H9 (cell line): ENCODE measurements at regions not wholly inside any gene's neighbourhood (a gene's known extent, or its start where the extent isn't known, plus 50 kb on each side); places are given as distances from the start of the nearest gene placed in this dataset.

Source experiments
- DNase-seq: peaks from one replicate; pipeline ENCODE4 v3.0.0-alpha.2; 2017
- H2AFZ ChIP-seq: one replicate; pipeline ENCODE4 v1.6.1; 2013; ENCODE audit warnings: mild to moderate bottlenecking, low read length, control low read depth, moderate library complexity
- H2AK5ac ChIP-seq: 2 replicates; pipeline ENCODE4 v1.6.1; 2013; ENCODE audit warnings: low read length, control low read depth, mixed read lengths; ENCODE audit not compliant: insufficient read length
- H2BK120ac ChIP-seq: one replicate; pipeline ENCODE4 v1.6.1; 2013; ENCODE audit warnings: low read depth, mild to moderate bottlenecking, low read length, control low read depth, inconsistent platforms; ENCODE audit not compliant: poor library complexity, severe bottlenecking
- H2BK12ac ChIP-seq: 2 replicates; pipeline ENCODE4 v1.6.1; 2013; ENCODE audit warnings: low read length, control low read depth, mixed read lengths, low read depth; ENCODE audit not compliant: insufficient read length
- H2BK15ac ChIP-seq: 2 replicates; pipeline ENCODE4 v1.6.1; 2013; ENCODE audit warnings: low read depth, low read length, control low read depth
- H2BK20ac ChIP-seq: one replicate; pipeline ENCODE4 v1.6.1; 2013; ENCODE audit warnings: low read depth, mild to moderate bottlenecking, low read length, control low read depth, inconsistent platforms; ENCODE audit not compliant: poor library complexity, severe bottlenecking
- H2BK5ac ChIP-seq: 2 replicates; pipeline ENCODE4 v1.6.1; 2013; ENCODE audit warnings: low read length, control low read depth, mixed read lengths; ENCODE audit not compliant: insufficient read length
- H3K14ac ChIP-seq: 2 replicates; pipeline ENCODE4 v1.6.1; 2013; ENCODE audit warnings: low read length, control low read depth; ENCODE audit not compliant: insufficient read depth
- H3K18ac ChIP-seq: 2 replicates; pipeline ENCODE4 v1.6.1; 2013; ENCODE audit warnings: low read depth, mild to moderate bottlenecking, mixed read lengths, low read length, control low read depth; ENCODE audit not compliant: insufficient read length
- H3K23ac ChIP-seq: 2 replicates; pipeline ENCODE4 v1.6.1; 2013; ENCODE audit warnings: low read length, control low read depth, mixed read lengths, low read depth; ENCODE audit not compliant: insufficient read length
- H3K23me2 ChIP-seq: 2 replicates; pipeline ENCODE4 v1.6.1; 2013; ENCODE audit warnings: low read depth, mild to moderate bottlenecking, mixed read lengths, low read length, control low read depth; ENCODE audit not compliant: insufficient read length, poor library complexity, severe bottlenecking
- H3K27ac ChIP-seq: 2 replicates; pipeline ENCODE4 v1.5.1; 2013; ENCODE audit warnings: low read length, control low read depth, mixed read lengths, low read depth; ENCODE audit not compliant: insufficient read length
- H3K27me3 ChIP-seq: 2 replicates; pipeline ENCODE4 v1.6.1; 2013; ENCODE audit warnings: low read length, control low read depth, inconsistent platforms; ENCODE audit not compliant: insufficient read depth
- H3K4ac ChIP-seq: 2 replicates; pipeline ENCODE4 v1.6.1; 2013; ENCODE audit warnings: low read depth, mild to moderate bottlenecking, control low read depth, inconsistent platforms, low read length, moderate library complexity
- H3K4me1 ChIP-seq: 2 replicates; pipeline ENCODE4 v1.6.1; 2013; ENCODE audit warnings: low read length, control low read depth, inconsistent platforms; ENCODE audit not compliant: insufficient read depth
- H3K4me2 ChIP-seq: 2 replicates; pipeline ENCODE4 v1.6.1; 2013; ENCODE audit warnings: low read length, control low read depth, mixed read lengths; ENCODE audit not compliant: insufficient read length, insufficient read depth
- H3K56ac ChIP-seq: 2 replicates; pipeline ENCODE4 v1.6.1; 2013; ENCODE audit warnings: low read depth, mild to moderate bottlenecking, mixed read lengths, low read length, control low read depth; ENCODE audit not compliant: insufficient read length
- H3K79me1 ChIP-seq: 2 replicates; pipeline ENCODE4 v1.6.1; 2013; ENCODE audit warnings: low read depth, mild to moderate bottlenecking, moderate library complexity, low read length, control low read depth, inconsistent platforms; ENCODE audit not compliant: insufficient read depth, poor library complexity, severe bottlenecking
- H3K79me2 ChIP-seq: 2 replicates; pipeline ENCODE4 v1.6.1; 2013; ENCODE audit warnings: low read length, control low read depth, inconsistent platforms; ENCODE audit not compliant: insufficient read depth
- H3K9ac ChIP-seq: 2 replicates; pipeline ENCODE4 v1.6.1; 2013; ENCODE audit warnings: low read length, control low read depth, mixed read lengths; ENCODE audit not compliant: insufficient read length; ENCODE audit errors: extremely low read depth
- H3K9me3 ChIP-seq: one replicate; pipeline ENCODE4 v1.6.1; 2013; ENCODE audit warnings: low read depth, low read length, inconsistent platforms; ENCODE audit not compliant: control insufficient read depth
- H3T11ph ChIP-seq: one replicate; pipeline ENCODE4 v1.6.1; 2013; ENCODE audit warnings: mild to moderate bottlenecking, low read length, control low read depth, inconsistent platforms
- H4K20me1 ChIP-seq: one replicate; pipeline ENCODE4 v1.6.1; 2013; ENCODE audit not compliant: control insufficient read depth, insufficient read length, insufficient read depth
- H4K5ac ChIP-seq: 2 replicates; pipeline ENCODE4 v1.6.1; 2013; ENCODE audit warnings: low read depth, mild to moderate bottlenecking, mixed read lengths, low read length, control low read depth; ENCODE audit not compliant: insufficient read length
- H4K8ac ChIP-seq: replicated peaks from 2 replicates; pipeline ENCODE4 v1.6.1; 2013; ENCODE audit warnings: low read length, control low read depth, mixed read lengths, low read depth; ENCODE audit not compliant: insufficient read length
- H4K91ac ChIP-seq: 2 replicates; pipeline ENCODE4 v1.6.1; 2013; ENCODE audit warnings: low read depth, mild to moderate bottlenecking, moderate library complexity, mixed read lengths, low read length, control low read depth; ENCODE audit not compliant: insufficient read length
- H3K27ac Mint-ChIP-seq, 3 experiments: 2 replicates in 2 of 3; 3 replicates in 1 of 3; pipeline ENCODE4 v1.8.0; 2020 to 2021; ENCODE audit warnings: mixed read lengths in 3 of 3, mild to moderate bottlenecking in 1 of 3, moderate library complexity in 1 of 3
- H3K27me3 Mint-ChIP-seq: 2 replicates; pipeline ENCODE4 v1.8.0; 2021; ENCODE audit warnings: low read depth, mild to moderate bottlenecking, moderate library complexity, mixed read lengths
- H3K36me3 Mint-ChIP-seq, 3 experiments: 2 replicates in 2 of 3; 3 replicates in 1 of 3; pipeline ENCODE4 v1.8.0; 2020 to 2021; ENCODE audit warnings: low read depth in 3 of 3, mixed read lengths in 3 of 3; ENCODE audit not compliant: insufficient read depth in 1 of 3
- H3K4me1 Mint-ChIP-seq, 2 experiments: 2 replicates each; pipeline ENCODE4 v1.8.0; 2020; ENCODE audit warnings: mixed read lengths in 2 of 2
- H3K4me3 Mint-ChIP-seq, 2 experiments: 2 replicates in 1 of 2; 3 replicates in 1 of 2; pipeline ENCODE4 v1.8.0; 2020 to 2021; ENCODE audit warnings: mild to moderate bottlenecking in 2 of 2, mixed read lengths in 2 of 2, moderate library complexity in 1 of 2
- H3K9me3 Mint-ChIP-seq, 2 experiments: 2 replicates in 1 of 2; 3 replicates in 1 of 2; pipeline ENCODE4 v1.8.0; 2020; ENCODE audit warnings: mild to moderate bottlenecking in 2 of 2, mixed read lengths in 2 of 2, moderate library complexity in 1 of 2
- CTCF ChIP-seq: fragments of 200-600 bp; sonication (generic); conservative IDR thresholded peaks from 3 replicates; pipeline ENCODE4 v1.8.0; 2021; ENCODE audit warnings: antibody characterized with exemption, mild to moderate bottlenecking
- WGBS: extraction: QIAGEN DNeasy Blood & Tissue Kit; methylation state at CpG from one replicate; pipeline ENCODE4 v1.1.7; 2013; ENCODE audit warnings: missing lambda C conversion rate, low lambda C conversion rate, mixed read lengths; ENCODE audit not compliant: insufficient read length; ENCODE audit errors: extremely low coverage; 5-methylcytosine and 5-hydroxymethylcytosine counted together

GRCh38 chr12:83827193-83827592 is 1085.4 kb downstream of the SLC6A15 start:
- TF ChIP-seq CTCF: no peak
- Histone ChIP-seq H3K23me2 (no peaks in the 10 kb centered on the region), H4K20me1 (no peaks in the 10 kb centered on the region), H2BK120ac (no peak overlapping the region), H3K4ac (no peak overlapping the region), H3K56ac (no peak overlapping the region), H4K5ac (no peak overlapping the region), H2AK5ac (no peak overlapping the region), H3T11ph (no peak overlapping the region), H3K4me1 (peaks cover 3% of the 10 kb centered on the region; the same call in 1 of the 2 replicates), H3K9ac (no peak overlapping the region), H2BK15ac (no peak overlapping the region), H4K8ac (no peak overlapping the region), H2AFZ (no peak overlapping the region), H2BK20ac (no peak overlapping the region), H3K79me1 (no peaks in the 10 kb centered on the region), H4K91ac (no peak overlapping the region), H2BK12ac (no peak overlapping the region), H3K23ac (no peak overlapping the region), H3K27ac (no peak overlapping the region), H3K79me2 (no peaks in the 10 kb centered on the region), H3K9me3 (no peaks in the 10 kb centered on the region), H3K14ac (no peak overlapping the region), H3K27me3 (no peaks in the 10 kb centered on the region), H2BK5ac (no peak overlapping the region), H3K4me2 (no peak overlapping the region), H3K18ac (no peak overlapping the region)
- no peak overlapping the region; a peak in 2 of 7 replicates for H3K27ac Mint-ChIP-seq
- peaks cover 4 to 21% of the 10 kb centered on the region in 2 experiments; a peak in 4 of 5 replicates for H3K9me3 Mint-ChIP-seq
- no CpG with 5 or more reads among the region's 2 CpGs for WGBS
- no peak overlapping the region for H3K4me3 Mint-ChIP-seq
- no peaks in the 10 kb centered on the region for H3K27me3 Mint-ChIP-seq
- H3K36me3 Mint-ChIP-seq: peaks cover 4 to 6% (median 4%) of the 10 kb centered on the region in 3 experiments
- no peak for DNase-seq
- peaks cover 10 to 11% of the 10 kb centered on the region in 2 experiments for H3K4me1 Mint-ChIP-seq
